NCI-H345 treated with DMSO at 0.1 percent for 48 hours (cell line): ENCODE measurements at regions not wholly inside any gene's neighbourhood (a gene's known extent, or its start where the extent isn't known, plus 50 kb on each side); places are given as distances from the start of the nearest gene placed in this dataset.

Experiments
- DNase-seq: peaks from one replicate; lab custom pipeline; 2025; ENCODE audit not compliant: unreplicated experiment; lab: John Stamatoyannopoulos, UW

DNA sequence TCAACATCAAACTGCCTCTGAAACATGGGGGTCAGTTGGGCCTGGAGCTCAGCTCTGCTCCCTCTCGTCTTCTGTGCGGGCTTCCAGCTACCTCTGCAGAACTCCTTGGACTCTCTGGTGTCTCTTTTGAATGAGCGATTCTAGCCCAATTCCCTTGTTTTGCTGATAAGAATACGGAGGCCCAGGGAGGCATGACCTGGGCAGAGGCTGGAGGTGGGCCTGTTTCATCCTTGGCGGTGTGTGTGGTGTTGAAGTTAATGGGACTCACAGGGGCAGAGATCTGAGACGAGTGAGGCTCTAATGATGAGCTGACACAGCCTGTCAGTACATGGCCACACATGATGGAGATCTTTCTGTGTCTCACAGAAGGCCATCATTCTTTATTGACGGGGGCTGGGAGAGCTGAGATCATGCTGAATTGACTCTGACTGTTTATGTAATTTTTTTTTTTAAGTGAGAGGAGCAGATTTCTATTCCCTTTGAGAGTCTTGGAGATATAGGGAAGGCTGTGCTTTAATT is 134.5 kb downstream of the URB2 start:
- no peak for DNase-seq

DNA sequence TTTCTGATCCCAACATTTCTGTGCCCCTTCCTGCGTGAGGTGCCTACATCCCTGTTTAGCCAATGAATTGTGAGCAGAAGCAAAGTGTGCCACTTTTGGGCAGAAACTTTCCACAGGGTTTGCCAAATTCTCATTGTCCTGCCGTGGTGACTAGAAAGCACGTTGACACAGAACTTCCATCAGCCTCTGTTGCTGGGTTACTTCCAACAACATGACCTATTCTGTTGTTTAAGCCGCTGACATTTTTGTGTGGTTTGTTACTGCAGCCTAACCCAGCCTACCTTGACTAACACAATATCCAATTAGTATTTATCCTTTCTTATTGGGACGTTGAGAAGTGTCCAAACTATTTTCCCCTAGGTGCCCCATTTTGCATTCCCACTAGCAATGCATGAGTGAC is 136.8 kb downstream of the URB2 start:
- no peak for DNase-seq

DNA sequence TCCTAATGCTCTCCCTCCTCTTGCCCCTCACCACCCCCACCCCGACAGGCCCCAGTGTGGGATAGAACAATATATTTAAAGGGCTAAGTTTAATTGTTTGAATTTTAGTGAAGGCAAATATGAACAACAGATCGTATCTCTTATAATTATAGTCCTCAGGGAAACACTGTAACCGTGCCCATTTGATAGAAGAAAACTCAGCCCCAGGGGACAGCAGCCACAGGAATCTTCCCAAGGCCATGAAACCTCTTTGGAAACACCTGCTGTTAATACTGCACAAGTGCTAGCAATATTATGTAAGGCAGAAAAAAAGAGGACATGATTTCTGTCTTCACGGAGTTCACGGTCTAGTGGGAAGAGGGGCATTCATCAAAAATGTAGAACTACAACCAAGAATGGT is 142.2 kb downstream of the URB2 start:
- DNase-seq: peak; percentile 77

DNA sequence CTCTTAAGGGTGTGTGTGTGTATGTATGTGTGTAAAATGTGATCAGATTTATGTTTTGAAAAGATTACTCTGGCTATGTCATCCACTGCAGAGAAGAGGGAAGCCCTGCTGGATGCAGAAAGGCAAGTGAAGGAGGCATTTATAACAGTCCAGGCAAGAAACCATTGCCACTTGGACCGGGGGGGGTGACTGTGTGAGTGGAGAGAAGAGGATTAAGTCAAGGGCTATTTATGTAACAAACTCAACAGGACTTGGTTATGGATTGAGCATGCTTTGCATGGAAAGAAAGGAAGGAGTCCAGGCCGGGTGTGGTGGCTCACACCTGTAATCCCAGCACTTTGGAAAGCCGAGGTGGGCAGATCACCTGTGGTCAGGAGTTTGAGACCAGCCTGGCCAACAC is 143.0 kb downstream of the URB2 start:
- peak; percentile 54 for DNase-seq

DNA sequence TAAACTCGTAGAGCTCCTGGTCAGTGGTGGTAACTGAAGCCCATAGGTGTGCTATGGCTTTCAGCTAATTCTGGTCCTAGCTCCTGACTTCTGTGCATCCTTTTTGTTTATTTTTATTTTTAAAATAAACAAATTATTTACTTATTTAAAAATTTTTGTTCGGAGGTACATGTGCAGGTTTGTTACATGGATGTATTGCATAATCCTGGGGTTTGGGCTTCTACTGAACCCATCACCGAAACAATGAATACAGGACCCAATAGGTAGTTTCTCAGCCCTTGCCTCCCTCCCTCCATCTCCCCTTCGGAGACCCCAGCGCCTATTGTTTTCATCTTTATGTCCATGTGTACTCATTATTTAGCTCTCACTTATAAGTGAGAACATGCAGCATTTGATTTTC is 143.8 kb downstream of the URB2 start:
- no peak for DNase-seq

DNA sequence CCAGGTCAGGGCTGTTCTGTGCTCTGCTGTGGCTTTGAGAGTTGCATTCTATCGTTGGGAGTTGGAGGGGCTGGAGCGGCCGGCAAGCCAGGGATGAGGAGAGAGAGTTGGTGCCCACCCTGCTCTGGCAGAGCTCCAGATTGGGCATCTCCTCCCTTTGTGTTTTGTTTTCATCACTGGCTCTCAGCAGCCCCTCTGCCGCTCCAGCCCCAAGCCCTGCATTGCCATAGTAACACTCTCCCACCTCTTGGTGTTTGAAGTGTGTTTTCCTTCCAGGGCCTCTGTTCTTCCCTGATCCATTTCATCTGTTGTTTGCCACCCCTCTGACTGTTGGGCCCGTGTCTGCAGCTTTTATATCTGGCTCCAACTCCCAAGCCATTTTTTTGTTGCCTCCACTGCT is 152.7 kb downstream of the URB2 start:
- DNase-seq: no peak

DNA sequence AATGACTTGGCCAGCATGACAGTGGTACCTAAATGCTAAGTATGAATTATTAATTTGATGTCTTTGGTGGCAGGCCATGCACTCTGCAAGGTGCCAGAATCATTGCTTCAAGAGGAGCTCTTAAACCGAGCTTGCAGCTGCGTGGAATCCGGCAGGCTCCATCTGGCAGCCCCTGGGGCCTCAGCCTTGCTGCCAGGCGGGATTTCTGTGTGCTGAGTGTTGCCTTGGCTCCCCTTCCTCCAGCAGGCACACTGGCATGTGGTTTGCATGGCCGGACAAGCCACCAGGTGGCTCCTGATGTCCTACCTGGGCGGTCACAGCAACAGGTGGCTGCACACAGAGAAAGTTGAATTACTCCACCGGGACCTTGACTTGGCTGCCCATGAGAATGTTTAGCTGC is 155.4 kb downstream of the URB2 start:
- no peak for DNase-seq

DNA sequence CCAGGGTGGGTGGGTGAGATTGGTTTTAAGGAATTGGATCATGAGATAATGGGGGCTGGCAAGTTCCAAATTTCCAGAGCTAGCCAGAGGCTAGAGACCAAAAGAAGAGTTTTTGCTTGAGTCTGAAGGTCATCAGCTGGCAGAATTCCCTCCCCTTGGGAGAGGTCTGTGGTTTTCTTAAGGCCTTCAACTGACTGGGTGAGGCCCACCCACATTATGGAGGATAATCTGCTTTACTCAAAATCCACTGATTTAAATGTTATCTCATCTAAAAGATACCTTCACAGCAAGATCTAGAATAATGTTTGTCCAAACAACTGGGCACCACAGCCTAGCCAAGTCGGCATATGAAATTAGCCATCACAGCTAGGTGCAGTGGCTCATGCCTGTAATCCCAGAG is 156.4 kb downstream of the URB2 start:
- DNase-seq: no peak

DNA sequence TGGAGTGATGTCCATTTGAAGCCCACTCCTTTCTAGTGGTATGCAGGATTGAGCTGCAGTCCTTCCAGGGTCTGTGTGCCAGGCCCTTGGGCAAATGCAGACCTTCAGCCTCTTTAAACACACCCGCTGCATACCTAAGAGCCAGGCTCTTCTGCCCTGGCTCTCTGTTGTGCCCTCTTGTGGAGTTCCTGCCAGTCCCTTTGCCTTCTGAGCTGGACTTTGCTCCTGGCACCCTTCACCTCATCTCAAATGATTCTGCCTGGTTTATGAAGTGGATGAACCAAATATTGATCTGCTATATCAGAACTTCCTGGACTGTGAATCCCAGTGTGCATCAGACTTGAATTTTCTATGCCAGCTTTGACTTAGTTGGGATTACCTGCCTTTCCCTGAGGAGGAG is 158.8 kb downstream of the URB2 start:
- DNase-seq: no peak

DNA sequence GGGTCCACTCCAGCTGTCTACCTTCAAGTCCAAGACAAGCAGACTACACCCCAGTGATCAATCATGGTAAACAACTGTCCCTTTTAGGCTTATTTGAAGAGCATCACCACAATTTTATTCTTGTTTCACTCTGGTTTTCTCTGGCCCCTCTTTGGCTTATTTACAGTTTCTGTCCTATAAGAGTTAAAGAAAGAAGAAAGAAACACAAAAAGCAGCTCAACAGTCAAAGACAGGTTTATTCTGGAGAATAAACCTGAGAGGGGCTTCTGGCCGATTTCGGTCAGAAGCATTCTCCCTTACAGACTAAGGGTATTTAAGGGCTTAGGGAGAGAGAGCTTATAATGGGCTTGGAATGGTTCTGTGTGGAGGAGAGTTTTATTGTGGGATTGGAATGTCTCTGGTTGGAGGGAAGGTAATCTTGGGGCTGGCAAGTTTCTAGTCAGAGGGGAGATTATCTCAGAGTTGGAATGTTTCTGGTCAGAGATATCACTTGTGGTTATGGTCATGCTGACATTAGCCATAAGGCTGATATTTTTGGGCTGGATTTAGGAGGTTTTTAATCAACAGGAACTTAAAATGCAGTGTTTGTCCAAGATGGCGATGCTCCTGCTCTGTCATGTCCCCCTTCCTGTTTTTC is 161.0 kb downstream of the URB2 start:
- no peak for DNase-seq

DNA sequence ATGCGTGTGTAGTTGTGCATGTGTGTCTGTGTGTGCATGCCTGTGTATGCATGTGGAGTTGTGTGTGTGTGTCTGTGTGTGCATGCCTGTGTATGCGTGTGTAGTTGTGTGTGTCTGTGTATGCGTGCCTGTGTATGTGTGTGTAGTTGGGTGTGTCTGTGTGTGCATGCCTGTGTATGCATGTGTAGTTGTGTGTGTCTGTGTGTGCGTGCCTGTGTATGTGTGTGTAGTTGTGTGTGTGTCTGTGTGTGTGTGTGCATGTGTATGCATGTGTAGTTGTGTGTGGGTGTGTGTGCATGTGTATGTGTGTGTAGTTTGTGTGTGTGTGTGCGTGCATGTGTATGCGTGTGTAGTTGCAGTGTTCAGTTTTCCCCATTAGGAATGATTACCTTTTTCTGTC is 162.0 kb downstream of the URB2 start:
- no peak for DNase-seq

DNA sequence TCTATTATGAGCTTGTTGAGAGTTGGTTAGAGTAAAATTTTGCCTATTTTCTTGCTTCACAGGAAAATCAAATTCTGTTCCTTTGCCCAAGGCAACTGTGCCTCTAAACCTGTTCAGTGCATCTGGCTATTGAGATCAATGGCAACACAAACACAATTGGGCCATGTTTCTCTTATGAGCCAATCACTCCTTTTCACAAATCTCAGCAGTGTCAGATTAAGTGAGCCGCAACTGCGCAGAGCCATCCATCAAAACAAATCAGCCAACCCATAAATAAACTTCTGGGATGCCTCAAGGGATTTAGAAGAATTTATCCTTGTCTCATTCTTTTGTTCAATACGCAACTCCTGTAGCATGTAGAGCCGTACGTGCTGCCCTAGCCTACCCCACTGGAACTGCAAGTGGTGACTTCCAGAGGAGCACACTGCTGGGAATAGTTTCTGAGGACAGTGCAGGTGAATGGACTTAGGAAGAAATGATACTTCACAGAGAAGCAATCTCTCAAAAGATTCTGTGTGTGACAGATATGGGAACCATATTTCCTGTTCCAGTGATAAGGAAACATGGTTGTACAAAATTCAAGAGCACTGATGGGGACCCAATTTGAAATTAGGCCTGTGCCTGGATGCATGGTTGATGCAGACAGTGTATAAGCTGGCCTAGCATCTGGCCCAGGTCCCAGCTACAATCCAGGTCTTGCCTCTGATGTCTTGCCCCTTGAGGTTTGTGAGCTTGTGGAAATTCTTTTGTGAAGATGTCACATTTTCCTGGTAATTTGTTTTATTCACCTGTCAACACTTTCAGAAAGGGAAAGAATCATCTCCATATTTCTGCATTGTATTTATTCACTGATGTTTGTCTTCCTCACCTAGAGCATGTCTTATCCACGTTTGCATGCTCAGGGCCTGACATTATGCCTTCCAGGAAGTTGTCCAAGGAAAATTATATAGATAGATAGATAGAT is 166.2 kb downstream of the URB2 start:
- DNase-seq: no peak

DNA sequence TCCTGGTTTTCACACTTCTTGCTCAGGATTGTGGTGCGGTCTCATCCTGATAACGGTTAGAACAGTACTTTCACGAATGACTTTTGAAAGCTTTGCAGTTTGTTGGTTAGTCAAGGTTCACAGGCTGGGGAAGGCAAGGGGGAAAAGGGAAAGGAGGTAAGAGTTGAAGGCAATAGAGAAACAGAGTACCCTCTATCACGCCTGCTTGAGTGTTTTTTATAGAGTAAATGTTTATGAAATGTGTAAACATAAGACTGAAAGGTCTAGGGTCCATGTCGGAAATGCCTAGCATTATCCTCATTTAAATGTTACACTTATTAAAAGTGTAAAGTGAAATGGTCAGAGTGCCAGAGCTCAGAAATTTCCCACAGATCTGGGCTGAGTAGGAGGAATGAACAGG is 167.4 kb downstream of the URB2 start:
- DNase-seq: no peak

DNA sequence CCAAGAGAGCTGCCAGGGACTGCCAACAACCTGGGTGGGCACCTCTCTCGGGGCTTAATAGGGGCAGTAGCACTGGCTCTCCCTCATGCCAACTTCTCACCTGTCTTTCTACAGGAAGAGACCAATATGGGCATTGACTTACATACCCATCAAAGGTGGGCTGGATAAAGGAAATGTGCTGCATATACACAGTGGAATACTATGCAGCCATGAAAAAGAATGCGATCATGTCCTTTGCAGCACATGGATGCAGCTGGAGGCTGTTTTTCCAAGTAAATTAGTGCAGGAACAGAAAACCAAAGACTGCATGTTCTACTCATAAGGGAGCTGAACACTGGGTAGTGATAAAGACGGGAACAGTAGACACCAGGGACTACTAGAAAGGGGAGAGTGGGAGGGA is 172.5 kb downstream of the URB2 start:
- DNase-seq: no peak

DNA sequence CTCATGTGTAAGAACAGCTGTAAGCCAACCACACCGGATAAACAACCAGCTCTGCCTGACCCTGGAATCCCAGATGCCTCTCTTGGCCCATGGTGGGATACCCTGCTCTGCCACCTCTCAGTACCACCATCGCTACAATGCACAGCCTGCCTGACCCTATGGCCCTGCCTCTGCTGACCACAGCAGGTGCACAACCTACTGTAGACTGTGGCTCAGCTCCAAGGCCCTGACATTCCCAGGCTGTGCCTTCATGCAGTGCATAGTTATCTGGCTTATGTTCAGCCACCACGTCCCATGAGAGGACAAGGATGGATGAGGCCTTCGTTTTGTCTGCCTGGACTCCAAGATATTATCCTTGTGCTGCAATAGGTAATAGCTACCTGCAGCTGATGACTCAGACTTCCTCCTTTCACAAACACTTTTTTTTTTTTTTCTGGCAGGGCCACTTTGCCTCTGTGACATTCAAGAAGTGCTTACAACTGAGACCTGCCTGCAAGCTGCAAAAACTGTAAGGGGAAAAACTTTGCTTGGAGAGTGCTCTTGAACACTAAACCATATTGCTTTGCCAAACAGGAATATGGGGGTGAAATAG is 177.7 kb downstream of the URB2 start:
- no peak for DNase-seq

DNA sequence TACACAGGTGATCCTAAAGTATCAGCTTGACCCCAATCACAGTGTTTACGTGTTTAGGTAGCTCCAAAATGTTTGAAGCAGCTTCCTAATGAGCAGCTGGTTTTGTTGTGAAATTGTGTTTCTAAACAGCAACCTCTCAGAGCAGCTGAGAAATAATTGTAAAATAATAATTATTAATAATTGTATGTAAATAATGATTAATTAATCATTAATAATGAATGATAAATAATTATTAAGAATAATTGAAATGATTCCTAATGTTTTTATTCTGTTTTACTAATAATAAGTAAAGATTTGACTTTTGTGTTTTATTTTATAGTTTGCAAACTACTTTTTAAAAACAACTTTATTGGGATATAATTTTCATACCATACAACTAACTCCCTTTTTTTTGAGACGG is 182.2 kb downstream of the URB2 start:
- no peak for DNase-seq

DNA sequence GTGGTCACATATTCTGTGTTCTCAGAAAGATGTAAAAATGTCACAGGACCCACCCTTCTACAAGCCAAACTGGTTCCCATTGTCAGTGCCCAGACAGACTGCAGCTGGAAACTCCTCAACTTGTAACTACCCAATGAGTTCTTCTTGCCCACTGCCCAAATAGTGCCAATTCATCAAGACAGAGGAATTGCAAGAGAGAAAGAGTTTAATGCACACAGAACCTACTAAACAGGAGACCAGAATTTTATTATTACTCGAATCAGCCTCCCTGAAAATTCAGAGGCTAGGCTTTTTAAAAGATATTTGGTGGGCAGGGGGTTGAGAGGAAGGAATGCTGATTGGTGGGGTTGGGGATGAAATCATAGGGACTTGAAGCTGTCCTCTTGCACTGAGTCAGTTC is 184.1 kb downstream of the URB2 start:
- DNase-seq: no peak

DNA sequence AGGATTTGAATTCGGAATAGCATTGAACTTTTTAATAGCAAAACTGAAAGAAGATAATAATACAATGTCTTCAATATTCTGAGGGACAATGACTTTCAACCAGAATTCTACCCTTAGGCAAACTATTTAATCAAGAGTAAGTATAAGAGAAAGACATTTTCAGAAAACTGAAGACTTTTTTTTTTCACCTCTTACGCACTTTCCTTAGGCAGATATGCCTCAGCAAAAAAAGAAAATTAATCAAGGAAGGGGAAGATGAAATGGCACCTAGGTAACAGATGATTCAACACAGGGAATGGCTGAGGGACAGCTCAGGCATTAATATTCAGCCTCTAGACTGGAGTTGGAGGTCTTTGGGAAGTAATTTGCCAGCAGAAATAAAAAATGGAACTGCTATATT is 184.9 kb downstream of the URB2 start:
- DNase-seq: no peak

DNA sequence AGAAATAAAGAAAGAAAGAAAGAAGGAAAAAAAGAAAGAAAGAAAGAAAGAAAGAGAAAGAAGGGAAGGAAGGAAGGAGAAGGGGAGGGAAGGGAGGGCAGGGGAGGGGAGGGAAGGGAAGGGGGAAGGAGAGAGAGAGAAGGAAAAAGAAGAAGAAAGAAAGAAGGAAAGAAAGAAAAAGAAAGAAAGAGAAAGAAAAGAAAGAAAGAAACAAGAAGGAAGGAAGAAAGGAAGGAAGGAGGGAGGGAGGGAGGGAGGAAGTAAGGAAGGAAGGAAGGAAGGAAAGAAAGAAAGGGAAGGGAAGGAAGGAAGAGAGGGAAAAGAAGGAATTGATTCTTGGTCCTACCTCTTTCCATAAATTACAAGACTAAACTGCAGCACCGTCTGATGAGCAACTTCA is 186.1 kb downstream of the URB2 start:
- DNase-seq: no peak

DNA sequence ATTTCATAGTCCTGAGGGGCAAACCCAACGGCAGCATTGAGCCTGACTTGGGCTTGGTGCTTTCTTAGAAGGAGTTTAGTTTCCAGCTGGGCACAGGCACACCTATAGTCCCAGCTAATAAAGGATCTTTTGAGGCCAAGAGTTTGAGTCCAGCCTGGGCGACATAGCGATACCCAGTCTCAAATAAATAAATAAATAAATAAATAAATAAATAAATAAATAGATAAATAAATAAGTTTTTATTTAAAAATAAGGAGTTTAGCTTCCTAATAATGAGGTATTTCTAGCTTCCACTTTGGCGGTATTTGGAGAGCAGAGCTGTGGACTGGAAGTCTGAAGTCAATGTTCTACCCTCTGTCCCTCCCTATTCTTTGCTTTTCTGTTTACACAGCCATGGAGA is 186.6 kb downstream of the URB2 start:
- DNase-seq: no peak

DNA sequence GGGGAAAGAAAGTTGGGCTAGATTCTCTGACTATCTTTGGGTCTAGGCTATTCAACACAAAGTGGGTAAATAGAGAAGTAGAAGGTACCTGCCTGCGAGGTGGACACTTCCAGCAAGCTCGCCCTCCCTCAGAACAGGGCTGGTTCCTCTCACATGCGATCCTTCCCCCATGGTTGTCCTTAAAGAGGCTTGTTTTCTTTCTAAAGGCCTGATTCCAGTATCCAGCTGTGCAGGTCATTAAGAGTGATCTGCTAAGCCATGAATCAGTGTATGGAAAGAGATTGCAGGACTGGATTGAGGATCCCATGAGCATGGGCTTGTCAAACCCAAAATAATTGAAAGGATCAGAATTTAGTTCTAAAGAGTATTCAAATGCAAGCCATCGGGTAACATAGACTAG is 189.0 kb downstream of the URB2 start:
- DNase-seq: no peak

DNA sequence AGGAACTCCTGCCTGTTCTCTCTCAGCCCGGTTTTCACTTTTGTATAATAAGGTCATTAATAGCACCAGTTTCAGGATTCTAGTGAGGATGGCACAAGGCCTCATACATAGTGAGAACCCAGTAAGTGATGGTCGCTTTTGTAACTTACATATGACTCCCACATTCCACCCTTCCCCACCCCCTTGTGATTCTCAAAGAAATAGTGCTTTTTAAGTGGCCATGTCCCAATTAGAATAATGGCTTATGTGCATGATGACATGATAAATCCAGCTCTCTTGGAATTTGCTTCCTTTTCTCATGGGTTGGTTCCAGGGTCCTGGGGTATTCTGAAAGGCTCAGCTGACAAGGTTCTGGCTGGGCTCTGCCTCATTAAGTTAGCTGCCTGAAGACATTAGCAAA is 189.9 kb downstream of the URB2 start:
- DNase-seq: no peak
